Naive thymus-derived CD8-positive, alpha-beta T cell (primary cell): ENCODE measurements at regions not wholly inside any gene's neighbourhood (a gene's known extent, or its start where the extent isn't known, plus 50 kb on each side); places are given as distances from the start of the nearest gene placed in this dataset.

Source experiments
- ATAC-seq, 2 donors: fragments of 150-1000 bp; cut with Tn5 transposase in 1 of 2; sonication (Bioruptor Pico), chemical (Tn5 transposase) in 1 of 2; 1 replicate in 1 of 2; 2 replicates in 1 of 2; pipeline ENCODE4 v1.10.0; 2021; ENCODE audit warnings: mild to moderate bottlenecking in 2 of 2, moderate library complexity in 2 of 2
- POLR2A ChIA-PET: fragments of 350-600 bp; sonication (Branson Sonifier 250); formaldehyde crosslinking; loops from one replicate; lab custom pipeline; 2021; ENCODE audit warnings: antibody characterized with exemption; lab: Charles Lee
- DNase-seq, 10 donors: peaks; one replicate each; pipeline versions ENCODE4 v3.0.0 to v3.0.0-alpha.2; 2020 to 2022
- H3K27ac Mint-ChIP-seq, 10 donors: one replicate each; pipeline ENCODE4 v1.8.0; 2020 to 2022; ENCODE audit warnings: mild to moderate bottlenecking in 10 of 10, mixed read lengths in 10 of 10, moderate library complexity in 4 of 10, inconsistent platforms in 1 of 10
- H3K27me3 Mint-ChIP-seq, 5 donors: one replicate each; pipeline ENCODE4 v1.8.0; 2021 to 2022; ENCODE audit warnings: mixed read lengths in 5 of 5
- H3K36me3 Mint-ChIP-seq, 3 donors: one replicate each; pipeline ENCODE4 v1.8.0; 2020 to 2022; ENCODE audit warnings: mixed read lengths in 3 of 3, mild to moderate bottlenecking in 2 of 3, inconsistent platforms in 1 of 3
- H3K4me1 Mint-ChIP-seq, 4 donors: one replicate each; pipeline ENCODE4 v1.8.0; 2021 to 2022; ENCODE audit warnings: mixed read lengths in 4 of 4
- H3K4me3 Mint-ChIP-seq, 10 donors: one replicate each; pipeline ENCODE4 v1.8.0; 2020 to 2022; ENCODE audit warnings: mild to moderate bottlenecking in 10 of 10, mixed read lengths in 10 of 10, moderate library complexity in 6 of 10, inconsistent platforms in 1 of 10
- H3K9me3 Mint-ChIP-seq, 9 donors: one replicate each; pipeline ENCODE4 v1.8.0; 2020 to 2022; ENCODE audit warnings: mixed read lengths in 9 of 9, mild to moderate bottlenecking in 3 of 9, inconsistent platforms in 1 of 9, moderate library complexity in 1 of 9

DNA sequence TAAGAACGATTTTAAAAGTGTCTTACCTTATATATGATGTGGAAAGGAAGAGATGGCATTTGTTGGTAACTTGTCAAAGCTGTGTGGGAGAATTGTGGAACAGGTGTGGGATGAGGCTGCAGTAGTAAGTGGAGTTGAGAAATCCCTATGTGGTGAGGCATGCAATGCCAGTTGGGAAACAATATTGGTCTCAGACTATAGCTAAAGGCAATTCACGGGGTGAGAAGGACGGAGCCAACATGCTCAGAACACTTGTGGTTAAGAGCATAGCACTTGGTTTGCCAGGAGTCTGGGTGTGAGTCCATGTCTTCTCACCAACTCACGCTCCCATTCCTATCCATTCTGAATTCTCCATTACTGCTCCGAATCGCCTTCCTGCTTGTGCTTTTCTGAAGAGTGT lies 615.6 kb upstream of the ADAMTS9 start:
- no peak for ATAC-seq
- H3K27me3 Mint-ChIP-seq: peaks cover 0 to 13% (median 0%) of the 10 kb centered on the region in 5 donors
- no peak for DNase-seq
- H3K4me3 Mint-ChIP-seq: no peak overlapping the region
- peaks cover 0 to 5% (median 0%) of the 10 kb centered on the region in 3 donors for H3K36me3 Mint-ChIP-seq
- POLR2A ChIA-PET: no interaction called here
- H3K9me3 Mint-ChIP-seq: peaks cover 0 to 25% (median 2%) of the 10 kb centered on the region in 9 donors
- H3K4me1 Mint-ChIP-seq: peaks cover 0 to 2% (median 0%) of the 10 kb centered on the region in 4 donors
- H3K27ac Mint-ChIP-seq: no peak overlapping the region

DNA sequence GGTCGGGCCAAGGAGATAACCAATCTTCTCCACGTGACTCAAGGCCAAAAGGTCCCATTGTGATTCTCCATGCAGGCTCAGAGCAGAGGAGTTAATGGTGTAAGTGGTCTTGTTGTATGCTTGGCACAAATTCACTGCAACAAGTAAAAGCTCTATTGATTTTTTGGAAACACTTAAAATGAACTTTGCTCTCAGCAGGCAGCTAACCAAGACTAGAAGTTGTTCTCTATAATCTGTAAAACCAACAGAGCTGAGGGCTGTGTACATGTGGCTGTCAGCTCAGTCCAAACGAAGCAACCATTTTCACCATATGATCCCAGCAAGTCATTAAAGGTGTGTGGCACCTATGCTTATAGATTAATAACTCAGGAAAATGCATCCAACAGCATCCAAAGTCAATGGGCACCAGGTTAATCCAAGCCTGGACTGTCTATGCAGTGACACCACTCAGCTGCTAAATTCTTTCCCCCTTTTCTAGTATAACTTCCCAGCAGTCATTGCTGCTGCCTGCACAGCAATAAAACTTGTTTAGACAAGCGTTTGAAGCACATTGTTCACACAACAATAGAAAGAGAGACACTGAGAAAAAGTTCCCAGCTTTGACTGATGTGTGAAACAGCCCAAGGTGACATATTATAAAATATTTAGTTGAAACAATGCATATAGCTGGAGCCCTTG lies 603.8 kb upstream of the ADAMTS9 start:
- POLR2A ChIA-PET: no interaction called here
- ATAC-seq (no peak), DNase-seq (no peak)
- peaks cover 0 to 12% (median 3%) of the 10 kb centered on the region in 9 donors for H3K9me3 Mint-ChIP-seq
- H3K36me3 Mint-ChIP-seq: no peaks in the 10 kb centered on the region
- H3K27me3 Mint-ChIP-seq: peaks cover 0 to 6% (median 0%) of the 10 kb centered on the region in 5 donors
- no peak overlapping the region for H3K4me3 Mint-ChIP-seq
- no peak overlapping the region for H3K27ac Mint-ChIP-seq
- H3K4me1 Mint-ChIP-seq: no peaks in the 10 kb centered on the region

DNA sequence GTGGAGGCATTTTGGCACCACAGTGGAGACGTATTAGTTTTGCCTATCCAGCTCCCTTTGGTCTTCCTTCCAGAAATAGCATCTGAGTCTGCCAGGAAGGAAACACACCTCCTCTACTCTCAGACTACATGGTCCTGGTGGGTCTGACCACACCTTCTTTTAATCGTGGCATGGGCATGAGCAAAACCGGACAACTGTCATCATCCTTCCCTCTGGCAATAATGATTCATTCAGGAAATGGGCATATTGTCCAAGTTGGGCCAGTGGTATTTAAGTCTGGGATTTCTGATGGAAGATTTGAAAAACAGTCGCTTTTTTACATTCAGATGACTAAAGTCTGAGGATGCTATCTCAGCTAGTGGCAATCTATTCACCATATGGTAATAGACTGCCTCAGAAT lies 601.0 kb upstream of the ADAMTS9 start:
- POLR2A ChIA-PET: no interaction called here
- ATAC-seq (no peak), DNase-seq (no peak)
- Mint-ChIP-seq H3K4me3 (no peak overlapping the region), H3K36me3 (no peaks in the 10 kb centered on the region), H3K27ac (no peak overlapping the region), H3K4me1 (no peaks in the 10 kb centered on the region), H3K27me3 (peaks cover 0 to 8% (median 0%) of the 10 kb centered on the region in 5 donors), H3K9me3 (peaks cover 0 to 16% (median 3%) of the 10 kb centered on the region in 9 donors)

DNA sequence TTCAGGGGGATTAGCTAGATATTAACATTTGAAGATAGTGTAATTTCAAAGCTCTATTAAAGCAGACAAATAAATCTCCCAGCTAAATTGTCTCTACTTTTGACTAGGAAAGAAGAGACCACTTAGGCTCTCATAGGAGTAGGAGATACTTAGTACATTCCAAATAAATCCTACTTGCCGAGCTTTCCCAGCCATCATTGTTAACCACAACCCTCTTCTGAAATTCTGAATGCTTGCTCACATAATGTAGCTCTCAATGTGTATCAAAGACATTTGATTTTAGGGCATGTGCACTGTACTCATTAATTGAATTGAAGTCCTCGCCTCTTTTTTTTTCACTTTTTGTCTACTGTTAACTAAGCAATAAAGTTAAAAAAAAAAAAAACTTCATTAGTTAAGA lies 598.2 kb upstream of the ADAMTS9 start:
- H3K9me3 Mint-ChIP-seq: peaks cover 0 to 34% (median 4%) of the 10 kb centered on the region in 9 donors
- no peaks in the 10 kb centered on the region for H3K4me1 Mint-ChIP-seq
- POLR2A ChIA-PET: no interaction called here
- no peaks in the 10 kb centered on the region for H3K36me3 Mint-ChIP-seq
- no peak overlapping the region for H3K4me3 Mint-ChIP-seq
- DNase-seq (no peak), ATAC-seq (no peak)
- peaks cover 0 to 12% (median 0%) of the 10 kb centered on the region in 5 donors for H3K27me3 Mint-ChIP-seq
- H3K27ac Mint-ChIP-seq: no peak overlapping the region

DNA sequence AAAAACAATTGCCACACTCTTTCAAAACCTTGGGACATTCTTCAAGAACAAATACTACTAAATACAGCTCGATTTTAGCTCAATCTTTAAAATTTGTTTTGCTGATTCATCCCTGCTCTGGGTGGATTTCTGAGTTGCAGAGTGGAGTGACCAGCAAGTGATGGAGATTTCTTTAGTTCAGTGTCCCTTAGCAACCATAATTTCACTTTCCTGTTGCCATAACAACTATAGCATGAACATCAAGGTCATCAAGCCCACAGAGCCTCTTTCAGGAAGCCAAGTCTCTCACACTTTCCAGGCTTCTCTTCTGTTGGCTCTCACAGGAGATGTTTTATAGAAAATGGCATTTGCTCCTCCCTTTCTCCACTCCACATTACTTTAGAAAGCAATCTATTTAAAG lies 597.2 kb upstream of the ADAMTS9 start:
- H3K4me1 Mint-ChIP-seq: no peaks in the 10 kb centered on the region
- DNase-seq: no peak
- H3K27me3 Mint-ChIP-seq: peaks cover 0 to 12% (median 0%) of the 10 kb centered on the region in 5 donors
- peaks cover 0 to 31% (median 4%) of the 10 kb centered on the region in 9 donors for H3K9me3 Mint-ChIP-seq
- H3K36me3 Mint-ChIP-seq: no peaks in the 10 kb centered on the region
- no peak overlapping the region for H3K27ac Mint-ChIP-seq
- POLR2A ChIA-PET: no interaction called here
- ATAC-seq: no peak
- H3K4me3 Mint-ChIP-seq: no peak overlapping the region

DNA sequence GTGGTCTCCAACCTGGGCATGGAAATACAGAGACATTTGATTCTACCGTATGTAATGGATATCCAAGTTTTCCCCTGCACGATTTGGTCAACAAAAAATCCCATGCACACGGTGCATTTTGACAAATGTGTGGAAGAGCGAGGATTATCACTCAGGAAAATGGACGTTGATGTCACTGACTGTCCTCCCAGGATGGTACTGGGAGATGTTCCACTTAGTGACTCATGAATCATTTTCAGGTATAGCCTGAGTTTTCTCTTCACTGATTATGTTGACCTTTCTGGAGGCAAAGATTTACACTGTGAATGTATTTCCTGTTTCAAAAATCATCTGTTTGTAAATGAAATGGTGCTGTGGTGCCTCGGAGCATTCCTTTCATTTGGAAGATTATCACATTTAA lies 596.7 kb upstream of the ADAMTS9 start:
- ATAC-seq: no peak
- H3K27ac Mint-ChIP-seq: no peak overlapping the region
- H3K4me3 Mint-ChIP-seq: no peak overlapping the region
- peaks cover 0 to 27% (median 3%) of the 10 kb centered on the region in 9 donors for H3K9me3 Mint-ChIP-seq
- no peak for DNase-seq
- H3K4me1 Mint-ChIP-seq: no peaks in the 10 kb centered on the region
- H3K27me3 Mint-ChIP-seq: peaks cover 0 to 9% (median 0%) of the 10 kb centered on the region in 5 donors
- POLR2A ChIA-PET: no interaction called here
- no peaks in the 10 kb centered on the region for H3K36me3 Mint-ChIP-seq

DNA sequence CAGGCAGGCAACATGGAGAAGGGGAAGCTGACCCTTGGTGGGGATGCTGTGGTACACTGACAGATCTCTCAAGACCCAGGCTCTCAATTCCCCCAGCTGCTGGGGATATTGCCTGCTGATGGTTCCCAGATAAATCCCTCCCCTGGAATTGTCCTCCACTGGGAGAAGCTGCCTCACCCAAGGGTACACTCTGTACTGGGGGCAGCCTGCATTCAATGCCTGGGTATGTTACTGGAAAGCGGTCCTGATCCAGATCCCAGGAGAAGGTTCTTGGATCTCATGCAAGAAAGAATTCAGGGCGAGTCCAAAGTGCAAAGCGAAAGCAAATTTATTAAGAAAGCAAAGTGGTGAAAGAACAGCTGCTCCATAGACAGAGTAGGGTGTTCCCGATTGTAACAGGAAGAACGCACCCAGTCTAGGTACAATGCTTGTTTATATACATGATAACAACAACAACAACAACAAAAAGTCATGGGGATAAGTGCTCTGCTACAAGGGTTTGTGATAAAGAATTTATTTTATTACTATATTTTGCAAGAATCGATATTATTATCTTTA lies 591.5 kb upstream of the ADAMTS9 start:
- peaks cover 0 to 49% (median 7%) of the 10 kb centered on the region in 9 donors for H3K9me3 Mint-ChIP-seq
- H3K4me3 Mint-ChIP-seq: no peak overlapping the region
- ATAC-seq: no peak
- H3K36me3 Mint-ChIP-seq: no peaks in the 10 kb centered on the region
- peaks cover 0 to 3% (median 0%) of the 10 kb centered on the region in 4 donors for H3K4me1 Mint-ChIP-seq
- no peak for DNase-seq
- H3K27ac Mint-ChIP-seq: no peak overlapping the region
- POLR2A ChIA-PET: no interaction called here
- peaks cover 0 to 12% (median 0%) of the 10 kb centered on the region in 5 donors for H3K27me3 Mint-ChIP-seq

DNA sequence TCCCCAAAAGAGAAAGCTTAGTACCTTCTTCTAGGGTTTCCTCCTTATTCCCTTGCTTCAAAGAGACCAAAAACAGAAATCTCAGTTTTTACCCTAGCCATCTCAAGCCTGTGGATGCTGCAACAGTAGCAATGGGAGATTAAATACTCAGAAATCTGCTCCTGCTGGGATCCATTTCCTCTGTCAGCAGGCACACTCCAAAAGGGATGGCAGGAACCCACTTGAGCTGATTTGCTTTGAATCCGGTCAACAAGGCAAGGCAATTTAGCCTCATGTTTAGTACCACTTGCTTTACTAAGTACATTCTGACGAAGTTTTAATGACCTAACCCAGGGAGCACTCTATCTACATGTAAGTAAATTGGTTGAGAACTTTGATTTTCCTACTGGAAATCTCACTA lies 590.0 kb upstream of the ADAMTS9 start:
- Mint-ChIP-seq H3K27me3 (peaks cover 0 to 9% (median 0%) of the 10 kb centered on the region in 5 donors), H3K4me1 (peaks cover 0 to 3% (median 0%) of the 10 kb centered on the region in 4 donors), H3K27ac (no peak overlapping the region), H3K36me3 (no peaks in the 10 kb centered on the region), H3K9me3 (peaks cover 0 to 34% (median 5%) of the 10 kb centered on the region in 9 donors), H3K4me3 (no peak overlapping the region)
- no peak for ATAC-seq
- no peak for DNase-seq
- POLR2A ChIA-PET: no interaction called here

DNA sequence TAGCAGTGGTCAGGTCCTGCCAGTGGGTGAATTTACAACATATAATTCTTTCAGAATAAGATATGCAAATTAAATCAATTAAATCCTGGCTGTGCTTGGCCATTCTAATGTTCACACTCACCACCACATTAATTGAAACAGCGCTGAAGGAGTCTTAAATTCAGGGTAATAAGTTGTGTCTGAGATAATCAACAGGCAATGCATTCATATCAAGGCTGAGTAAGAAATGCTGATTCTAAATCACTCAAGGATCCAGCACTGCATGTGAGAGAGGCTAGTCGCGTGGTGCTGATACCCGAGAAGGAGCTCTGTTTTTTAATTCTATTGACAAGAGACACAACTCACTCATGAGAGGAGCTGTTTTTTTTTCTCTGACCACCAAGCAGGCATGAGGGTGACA lies 588.8 kb upstream of the ADAMTS9 start:
- peaks cover 0 to 26% (median 5%) of the 10 kb centered on the region in 9 donors for H3K9me3 Mint-ChIP-seq
- DNase-seq (no peak), ATAC-seq (no peak)
- POLR2A ChIA-PET: no interaction called here
- H3K36me3 Mint-ChIP-seq: no peaks in the 10 kb centered on the region
- H3K27ac Mint-ChIP-seq: no peak overlapping the region
- peaks cover 0 to 3% (median 0%) of the 10 kb centered on the region in 4 donors for H3K4me1 Mint-ChIP-seq
- H3K27me3 Mint-ChIP-seq: peaks cover 0 to 6% (median 0%) of the 10 kb centered on the region in 5 donors
- no peak overlapping the region for H3K4me3 Mint-ChIP-seq

DNA sequence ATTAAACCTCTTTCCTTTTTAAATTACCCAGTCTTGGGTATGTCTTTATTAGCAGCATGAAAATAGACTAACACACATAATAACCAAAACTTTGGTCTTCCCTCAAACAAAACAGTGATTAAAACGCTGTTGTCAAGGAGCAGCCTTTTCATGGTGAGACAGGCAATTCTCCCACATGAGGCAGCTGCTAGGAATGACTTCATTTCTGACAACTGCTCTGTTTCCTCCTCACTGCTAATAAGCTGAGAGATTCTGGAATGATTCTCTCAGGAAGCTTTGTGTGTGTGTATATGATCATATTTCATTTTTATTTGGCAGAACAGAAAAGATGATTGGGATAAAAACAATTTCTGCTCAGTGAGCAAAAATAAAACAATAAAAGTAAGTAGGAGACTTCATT lies 580.6 kb upstream of the ADAMTS9 start:
- H3K4me3 Mint-ChIP-seq: no peak overlapping the region
- no peaks in the 10 kb centered on the region for H3K36me3 Mint-ChIP-seq
- ATAC-seq (no peak), DNase-seq (no peak)
- H3K4me1 Mint-ChIP-seq: no peaks in the 10 kb centered on the region
- H3K27ac Mint-ChIP-seq: no peak overlapping the region
- no peaks in the 10 kb centered on the region for H3K27me3 Mint-ChIP-seq
- POLR2A ChIA-PET: no interaction called here
- H3K9me3 Mint-ChIP-seq: peaks cover 0 to 16% (median 4%) of the 10 kb centered on the region in 9 donors

DNA sequence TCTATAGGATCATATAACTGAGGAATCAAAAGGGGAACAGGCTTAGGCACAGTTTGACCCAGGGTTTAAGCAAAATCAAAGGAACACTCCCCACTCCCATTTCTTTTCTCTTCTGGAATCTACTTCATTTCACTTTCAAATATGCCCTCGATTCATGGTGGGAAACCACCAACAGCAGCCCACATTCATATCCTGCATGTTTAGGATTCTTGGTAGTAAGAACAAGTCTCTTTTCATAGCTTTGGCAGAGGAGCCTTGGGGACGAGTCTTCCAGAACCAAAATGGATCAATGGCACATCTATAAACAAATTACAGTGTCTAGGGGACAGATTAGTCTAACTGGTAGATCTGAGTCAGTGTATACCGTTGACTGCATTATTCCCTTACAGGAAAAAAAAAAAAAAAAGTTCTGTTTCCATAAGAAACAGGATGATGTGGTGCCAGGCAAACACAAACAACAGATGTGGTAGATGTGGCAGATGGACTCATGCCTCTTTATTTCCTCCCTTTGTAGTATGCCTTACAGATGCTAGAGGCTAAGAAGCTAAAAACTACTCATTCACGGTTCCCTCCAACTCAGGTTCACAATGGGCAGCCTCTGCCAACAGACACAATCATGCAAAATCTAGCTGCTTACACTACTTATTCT lies 578.3 kb upstream of the ADAMTS9 start:
- ATAC-seq: no peak
- no peaks in the 10 kb centered on the region for H3K27me3 Mint-ChIP-seq
- no peaks in the 10 kb centered on the region for H3K4me1 Mint-ChIP-seq
- POLR2A ChIA-PET: no interaction called here
- no peak for DNase-seq
- H3K9me3 Mint-ChIP-seq: peaks cover 0 to 16% (median 6%) of the 10 kb centered on the region in 9 donors
- no peak overlapping the region for H3K4me3 Mint-ChIP-seq
- no peak overlapping the region for H3K27ac Mint-ChIP-seq
- H3K36me3 Mint-ChIP-seq: no peaks in the 10 kb centered on the region

DNA sequence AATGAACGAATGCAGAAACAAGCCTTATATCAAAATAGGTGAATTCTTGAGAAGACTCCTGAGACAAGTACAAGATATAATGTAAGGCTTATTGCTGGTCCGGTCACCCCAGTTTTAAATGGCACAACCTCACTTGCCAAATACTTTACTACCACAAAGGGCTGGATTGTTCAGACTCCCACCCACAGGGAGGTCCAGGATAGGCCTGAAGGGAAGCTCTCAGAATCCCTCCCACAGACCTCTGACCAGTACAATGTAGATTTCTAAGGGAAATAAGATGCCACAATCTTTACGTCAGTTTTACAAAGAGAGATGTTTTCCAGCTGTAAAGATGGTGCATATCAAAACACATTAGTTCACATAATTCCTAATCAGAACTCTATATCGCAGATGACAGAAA lies 577.7 kb upstream of the ADAMTS9 start:
- Mint-ChIP-seq H3K36me3 (no peaks in the 10 kb centered on the region), H3K27ac (no peak overlapping the region), H3K27me3 (no peaks in the 10 kb centered on the region), H3K4me3 (no peak overlapping the region), H3K4me1 (no peaks in the 10 kb centered on the region), H3K9me3 (peaks cover 1 to 21% (median 10%) of the 10 kb centered on the region in 9 donors)
- DNase-seq: no peak
- no peak for ATAC-seq
- POLR2A ChIA-PET: no interaction called here

DNA sequence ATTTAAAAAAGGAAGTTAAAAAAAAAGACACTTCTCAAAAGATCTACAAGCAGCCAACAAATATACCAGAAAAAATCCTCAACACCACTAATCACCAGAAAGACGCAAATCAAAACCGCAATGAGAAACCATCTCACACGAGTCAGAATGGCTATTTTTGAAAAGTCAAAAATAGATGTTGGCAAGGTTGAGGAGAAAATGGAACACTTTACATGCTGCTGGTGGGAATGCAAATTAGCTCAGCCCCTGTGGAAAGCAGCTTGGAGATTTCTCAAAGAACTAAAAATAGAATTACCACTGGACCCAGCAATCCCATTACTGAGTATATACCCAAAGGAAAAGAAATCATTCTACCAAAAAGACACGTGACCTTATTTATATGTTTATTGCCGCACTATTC lies 574.7 kb upstream of the ADAMTS9 start:
- no peak for DNase-seq
- H3K4me3 Mint-ChIP-seq: no peak overlapping the region
- POLR2A ChIA-PET: no interaction called here
- no peaks in the 10 kb centered on the region for H3K36me3 Mint-ChIP-seq
- peaks cover 2 to 21% (median 11%) of the 10 kb centered on the region in 9 donors for H3K9me3 Mint-ChIP-seq
- H3K4me1 Mint-ChIP-seq: no peaks in the 10 kb centered on the region
- ATAC-seq: no peak
- H3K27me3 Mint-ChIP-seq: peaks cover 0 to 1% (median 0%) of the 10 kb centered on the region in 5 donors
- H3K27ac Mint-ChIP-seq: no peak overlapping the region
